Mammary epithelial cell (primary cell): ENCODE measurements at regions not wholly inside any gene's neighbourhood (a gene's known extent, or its start where the extent isn't known, plus 50 kb on each side); places are given as distances from the start of the nearest gene placed in this dataset.

Source experiments
- EZH2 ChIP-seq: IDR thresholded peaks from 2 replicates; pipeline ENCODE4 v1.6.1; 2012; ENCODE audit warnings: low read length, inconsistent platforms, borderline replicate concordance
- TF ChIP-seq, protein P1 (sequence below), 2 donors: IDR thresholded peaks in 1 of 2; conservative IDR thresholded peaks in 1 of 2; 2 replicates each; pipeline ENCODE4 v1.5.1; 2011 to 2012; ENCODE audit warnings: inconsistent platforms in 2 of 2, low read length in 2 of 2, mild to moderate bottlenecking in 2 of 2, control low read depth in 1 of 2, low read depth in 1 of 2; ENCODE audit not compliant: insufficient read depth in 1 of 2; ENCODE audit errors: extremely low read depth in 1 of 2

DNA sequence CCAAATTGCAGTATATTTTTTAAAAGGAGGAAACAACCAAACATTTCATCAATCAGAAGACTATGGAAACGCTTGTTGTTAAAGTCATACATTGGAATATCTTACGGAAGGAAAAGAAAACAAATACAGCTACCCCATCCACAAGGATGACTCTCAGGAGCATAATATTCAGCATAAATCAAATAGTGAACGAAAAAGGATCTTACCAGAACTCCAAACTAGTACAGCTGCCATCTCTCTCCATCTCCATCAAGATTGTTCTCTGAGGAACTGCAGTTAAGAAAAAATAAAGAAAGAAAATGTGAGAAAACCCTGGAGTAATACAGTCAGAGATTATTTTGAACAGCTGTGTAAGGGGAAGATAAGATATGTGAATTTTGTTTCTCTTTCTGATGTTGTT lies 299.8 kb upstream of the CNTN5 start:
- TF ChIP-seq, protein P1, sequence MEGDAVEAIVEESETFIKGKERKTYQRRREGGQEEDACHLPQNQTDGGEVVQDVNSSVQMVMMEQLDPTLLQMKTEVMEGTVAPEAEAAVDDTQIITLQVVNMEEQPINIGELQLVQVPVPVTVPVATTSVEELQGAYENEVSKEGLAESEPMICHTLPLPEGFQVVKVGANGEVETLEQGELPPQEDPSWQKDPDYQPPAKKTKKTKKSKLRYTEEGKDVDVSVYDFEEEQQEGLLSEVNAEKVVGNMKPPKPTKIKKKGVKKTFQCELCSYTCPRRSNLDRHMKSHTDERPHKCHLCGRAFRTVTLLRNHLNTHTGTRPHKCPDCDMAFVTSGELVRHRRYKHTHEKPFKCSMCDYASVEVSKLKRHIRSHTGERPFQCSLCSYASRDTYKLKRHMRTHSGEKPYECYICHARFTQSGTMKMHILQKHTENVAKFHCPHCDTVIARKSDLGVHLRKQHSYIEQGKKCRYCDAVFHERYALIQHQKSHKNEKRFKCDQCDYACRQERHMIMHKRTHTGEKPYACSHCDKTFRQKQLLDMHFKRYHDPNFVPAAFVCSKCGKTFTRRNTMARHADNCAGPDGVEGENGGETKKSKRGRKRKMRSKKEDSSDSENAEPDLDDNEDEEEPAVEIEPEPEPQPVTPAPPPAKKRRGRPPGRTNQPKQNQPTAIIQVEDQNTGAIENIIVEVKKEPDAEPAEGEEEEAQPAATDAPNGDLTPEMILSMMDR (conservative IDR thresholded peaks at IDR 0.05 in 1 of 2, IDR thresholded peaks at IDR 0.05 in 1 of 2; ENCODE audit: extremely low read depth in 1 of 2, insufficient read depth in 1 of 2, low read depth in 1 of 2, low read length in 2 of 2) = no peak
- no peak for TF ChIP-seq EZH2
